Panc1 (cell line): ENCODE measurements at regions not wholly inside any gene's neighbourhood (a gene's known extent, or its start where the extent isn't known, plus 50 kb on each side); places are given as distances from the start of the nearest gene placed in this dataset.

Experiments used
- TF ChIP-seq, protein P1 (sequence below): fragments of 450-650 bp; IDR thresholded peaks from 2 replicates; pipeline ENCODE4 v1.5.1; 2017; ENCODE audit warnings: mild to moderate bottlenecking
- TF ChIP-seq, protein P2 (sequence below), 2 experiments: IDR thresholded peaks; 2 replicates each; pipeline ENCODE4 v1.6.1; 2011 to 2012; ENCODE audit warnings: low read depth in 2 of 2, control low read depth in 1 of 2, low read length in 1 of 2, mild to moderate bottlenecking in 1 of 2, moderate library complexity in 1 of 2; ENCODE audit not compliant: insufficient read depth in 1 of 2

DNA sequence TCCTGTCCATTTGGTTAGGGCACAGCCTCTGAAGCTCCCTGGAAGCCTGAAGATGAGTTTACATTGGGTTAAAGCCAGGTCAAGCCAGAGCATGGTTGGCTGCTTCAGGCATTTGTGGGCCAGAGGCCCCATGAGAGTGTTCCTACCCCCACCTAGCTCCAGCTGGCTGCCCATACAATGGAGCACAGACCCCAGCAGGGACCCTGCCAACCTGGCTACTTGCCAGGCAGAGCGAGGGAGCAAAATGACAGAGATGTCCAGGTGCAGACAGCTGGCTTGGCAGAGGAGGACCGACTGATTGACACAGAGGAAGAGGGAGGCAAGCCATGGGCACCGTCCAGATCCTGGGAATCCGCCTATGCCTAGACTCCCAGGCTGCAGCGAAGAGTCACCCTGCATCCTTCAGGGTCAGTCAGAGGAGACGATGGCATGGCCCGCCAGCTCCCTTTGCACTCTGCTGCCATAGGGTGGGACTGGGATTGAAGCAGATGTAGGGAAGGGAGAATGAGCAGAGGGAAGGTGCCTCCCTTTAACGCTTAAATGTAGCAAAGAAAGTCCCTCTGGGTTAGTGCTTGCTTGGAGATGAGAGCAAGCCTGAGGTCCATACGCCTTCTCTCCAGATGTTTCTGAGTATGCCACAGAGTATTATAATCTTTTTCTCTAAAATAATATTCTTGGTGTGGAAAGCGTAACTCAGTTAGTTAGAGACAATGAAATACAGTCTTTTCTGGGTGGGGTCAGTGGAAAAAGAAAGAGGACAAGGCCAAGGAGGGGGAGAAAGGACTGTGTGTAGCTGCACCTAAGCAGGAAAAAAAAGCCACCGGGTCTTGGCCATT, 77.6 kb upstream of the FYN start:
- TF ChIP-seq, protein P1, sequence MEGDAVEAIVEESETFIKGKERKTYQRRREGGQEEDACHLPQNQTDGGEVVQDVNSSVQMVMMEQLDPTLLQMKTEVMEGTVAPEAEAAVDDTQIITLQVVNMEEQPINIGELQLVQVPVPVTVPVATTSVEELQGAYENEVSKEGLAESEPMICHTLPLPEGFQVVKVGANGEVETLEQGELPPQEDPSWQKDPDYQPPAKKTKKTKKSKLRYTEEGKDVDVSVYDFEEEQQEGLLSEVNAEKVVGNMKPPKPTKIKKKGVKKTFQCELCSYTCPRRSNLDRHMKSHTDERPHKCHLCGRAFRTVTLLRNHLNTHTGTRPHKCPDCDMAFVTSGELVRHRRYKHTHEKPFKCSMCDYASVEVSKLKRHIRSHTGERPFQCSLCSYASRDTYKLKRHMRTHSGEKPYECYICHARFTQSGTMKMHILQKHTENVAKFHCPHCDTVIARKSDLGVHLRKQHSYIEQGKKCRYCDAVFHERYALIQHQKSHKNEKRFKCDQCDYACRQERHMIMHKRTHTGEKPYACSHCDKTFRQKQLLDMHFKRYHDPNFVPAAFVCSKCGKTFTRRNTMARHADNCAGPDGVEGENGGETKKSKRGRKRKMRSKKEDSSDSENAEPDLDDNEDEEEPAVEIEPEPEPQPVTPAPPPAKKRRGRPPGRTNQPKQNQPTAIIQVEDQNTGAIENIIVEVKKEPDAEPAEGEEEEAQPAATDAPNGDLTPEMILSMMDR = no peak
- TF ChIP-seq, protein P2, sequence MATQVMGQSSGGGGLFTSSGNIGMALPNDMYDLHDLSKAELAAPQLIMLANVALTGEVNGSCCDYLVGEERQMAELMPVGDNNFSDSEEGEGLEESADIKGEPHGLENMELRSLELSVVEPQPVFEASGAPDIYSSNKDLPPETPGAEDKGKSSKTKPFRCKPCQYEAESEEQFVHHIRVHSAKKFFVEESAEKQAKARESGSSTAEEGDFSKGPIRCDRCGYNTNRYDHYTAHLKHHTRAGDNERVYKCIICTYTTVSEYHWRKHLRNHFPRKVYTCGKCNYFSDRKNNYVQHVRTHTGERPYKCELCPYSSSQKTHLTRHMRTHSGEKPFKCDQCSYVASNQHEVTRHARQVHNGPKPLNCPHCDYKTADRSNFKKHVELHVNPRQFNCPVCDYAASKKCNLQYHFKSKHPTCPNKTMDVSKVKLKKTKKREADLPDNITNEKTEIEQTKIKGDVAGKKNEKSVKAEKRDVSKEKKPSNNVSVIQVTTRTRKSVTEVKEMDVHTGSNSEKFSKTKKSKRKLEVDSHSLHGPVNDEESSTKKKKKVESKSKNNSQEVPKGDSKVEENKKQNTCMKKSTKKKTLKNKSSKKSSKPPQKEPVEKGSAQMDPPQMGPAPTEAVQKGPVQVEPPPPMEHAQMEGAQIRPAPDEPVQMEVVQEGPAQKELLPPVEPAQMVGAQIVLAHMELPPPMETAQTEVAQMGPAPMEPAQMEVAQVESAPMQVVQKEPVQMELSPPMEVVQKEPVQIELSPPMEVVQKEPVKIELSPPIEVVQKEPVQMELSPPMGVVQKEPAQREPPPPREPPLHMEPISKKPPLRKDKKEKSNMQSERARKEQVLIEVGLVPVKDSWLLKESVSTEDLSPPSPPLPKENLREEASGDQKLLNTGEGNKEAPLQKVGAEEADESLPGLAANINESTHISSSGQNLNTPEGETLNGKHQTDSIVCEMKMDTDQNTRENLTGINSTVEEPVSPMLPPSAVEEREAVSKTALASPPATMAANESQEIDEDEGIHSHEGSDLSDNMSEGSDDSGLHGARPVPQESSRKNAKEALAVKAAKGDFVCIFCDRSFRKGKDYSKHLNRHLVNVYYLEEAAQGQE (IDR thresholded peaks at IDR 0.05; ENCODE audit: insufficient read depth in 1 of 2, low read depth in 2 of 2, low read length in 1 of 2) = no peak
